CD14-positive monocyte (primary cell): ENCODE measurements at regions not wholly inside any gene's neighbourhood (a gene's known extent, or its start where the extent isn't known, plus 50 kb on each side); places are given as distances from the start of the nearest gene placed in this dataset.

Experiments used
- DNase-seq, 3 donors: peaks; one replicate each; pipeline ENCODE4 v3.0.0-alpha.2; 2011 to 2022
- H2AFZ ChIP-seq: 2 replicates; pipeline ENCODE4 v1.6.0; 2012; ENCODE audit warnings: mild to moderate bottlenecking, low read depth, low read length, inconsistent platforms; ENCODE audit not compliant: insufficient read depth, poor library complexity, severe bottlenecking
- H3K27ac ChIP-seq, 2 donors: 1 replicate in 1 of 2; 2 replicates in 1 of 2; pipeline ENCODE4 v1.5.1; 2012 to 2013; ENCODE audit warnings: low read length in 2 of 2, control low read depth in 1 of 2, inconsistent platforms in 1 of 2, low read depth in 1 of 2, mild to moderate bottlenecking in 1 of 2
- H3K27me3 ChIP-seq, 2 donors: one replicate each; pipeline versions ENCODE4 v1.6.0 to v1.6.1; 2011 to 2013; ENCODE audit warnings: low read length in 2 of 2; ENCODE audit not compliant: control insufficient read depth in 2 of 2, insufficient read depth in 2 of 2
- H3K36me3 ChIP-seq, 2 donors: replicated peaks in 1 of 2; 1 replicate in 1 of 2; 2 replicates in 1 of 2; pipeline versions ENCODE4 v1.5.1 to v1.6.1; 2012 to 2013; ENCODE audit warnings: low read length in 2 of 2, control low read depth in 1 of 2, inconsistent platforms in 1 of 2, mild to moderate bottlenecking in 1 of 2; ENCODE audit not compliant: insufficient read depth in 2 of 2, control insufficient read depth in 1 of 2
- H3K4me1 ChIP-seq, 2 donors: 1 replicate in 1 of 2; 2 replicates in 1 of 2; pipeline versions ENCODE4 v1.5.1 to v1.6.1; 2012 to 2013; ENCODE audit warnings: low read length in 2 of 2, control low read depth in 1 of 2, inconsistent platforms in 1 of 2, mild to moderate bottlenecking in 1 of 2, moderate library complexity in 1 of 2; ENCODE audit not compliant: insufficient read depth in 2 of 2, control insufficient read depth in 1 of 2
- H3K4me2 ChIP-seq: replicated peaks from 2 replicates; pipeline ENCODE3; 2012; ENCODE audit warnings: low read length, moderate library complexity, mild to moderate bottlenecking; ENCODE audit not compliant: poor library complexity, severe bottlenecking; ENCODE audit errors: extremely low read depth
- H3K4me3 ChIP-seq, 3 experiments: fragments of 200-600 bp in 1 of 3; sonication (generic) in 1 of 3; replicated peaks in 1 of 3; 1 replicate in 2 of 3; 2 replicates in 1 of 3; pipeline ENCODE4 v1.5.1; 2011 to 2013; ENCODE audit warnings: low read length in 3 of 3, mild to moderate bottlenecking in 3 of 3, control low read depth in 2 of 3, low read depth in 2 of 3, inconsistent platforms in 1 of 3, moderate library complexity in 1 of 3
- H3K79me2 ChIP-seq: 2 replicates; pipeline ENCODE4 v1.6.0; 2012; ENCODE audit warnings: mild to moderate bottlenecking, control low read depth, inconsistent platforms, low read length, moderate library complexity; ENCODE audit not compliant: insufficient read depth
- H3K9ac ChIP-seq: 2 replicates; pipeline ENCODE4 v1.6.0; 2017; ENCODE audit warnings: low read length, mild to moderate bottlenecking; ENCODE audit not compliant: insufficient read depth, poor library complexity, severe bottlenecking
- H3K9me3 ChIP-seq, 2 donors: replicated peaks in 1 of 2; 1 replicate in 1 of 2; 2 replicates in 1 of 2; pipeline versions ENCODE4 v1.5.1 to v1.6.1; 2012 to 2013; ENCODE audit warnings: low read length in 2 of 2, control low read depth in 1 of 2; ENCODE audit not compliant: control insufficient read depth in 1 of 2, insufficient read depth in 1 of 2
- H4K20me1 ChIP-seq: 2 replicates; pipeline ENCODE4 v1.6.0; 2012; ENCODE audit warnings: mild to moderate bottlenecking, low read length, control low read depth, moderate library complexity; ENCODE audit not compliant: insufficient read depth
- H3K27ac Mint-ChIP-seq, 7 donors: one replicate each; pipeline ENCODE4 v1.8.0; 2020; ENCODE audit warnings: mild to moderate bottlenecking in 7 of 7, mixed read lengths in 7 of 7, moderate library complexity in 6 of 7, inconsistent platforms in 2 of 7
- H3K27me3 Mint-ChIP-seq, 3 donors: one replicate each; pipeline ENCODE4 v1.8.0; 2021 to 2022; ENCODE audit warnings: low read depth in 3 of 3, mild to moderate bottlenecking in 3 of 3, mixed read lengths in 3 of 3, moderate library complexity in 3 of 3, inconsistent platforms in 1 of 3
- H3K36me3 Mint-ChIP-seq, 2 donors: one replicate each; pipeline ENCODE4 v1.8.0; 2020; ENCODE audit warnings: mixed read lengths in 2 of 2, inconsistent platforms in 1 of 2, mild to moderate bottlenecking in 1 of 2
- H3K4me1 Mint-ChIP-seq: one replicate; pipeline ENCODE4 v1.8.0; 2020; ENCODE audit warnings: mild to moderate bottlenecking, mixed read lengths
- H3K4me3 Mint-ChIP-seq, 2 donors: one replicate each; pipeline ENCODE4 v1.8.0; 2020; ENCODE audit warnings: mild to moderate bottlenecking in 2 of 2, mixed read lengths in 2 of 2, moderate library complexity in 1 of 2
- H3K9me3 Mint-ChIP-seq, 7 donors: one replicate each; pipeline ENCODE4 v1.8.0; 2020 to 2022; ENCODE audit warnings: mixed read lengths in 7 of 7, mild to moderate bottlenecking in 6 of 7, moderate library complexity in 6 of 7, inconsistent platforms in 2 of 7
- CTCF ChIP-seq: fragments of 200-600 bp; IDR thresholded peaks from one replicate; pipeline ENCODE4 v1.8.0; 2022; ENCODE audit warnings: antibody characterized with exemption, mild to moderate bottlenecking
- WGBS: methylation state at CpG from one replicate; pipeline ENCODE4 v1.1.5; 2013; ENCODE audit warnings: missing lambda C conversion rate; ENCODE audit not compliant: insufficient coverage; 5-methylcytosine and 5-hydroxymethylcytosine counted together
- intact Hi-C, 2 donors: fragments of 100-400 bp; cut with micrococcal nuclease; formaldehyde crosslinking; loops; one replicate each; pipeline versions ENCODE4 v1.15.0 to v1.15.1; 2023

- no peaks in the 10 kb centered on the region for H3K36me3 Mint-ChIP-seq
- Histone ChIP-seq H3K4me1 (no peaks in the 10 kb centered on the region), H3K4me3 (no peak overlapping the region), H3K79me2 (no peaks in the 10 kb centered on the region), H2AFZ (no peak overlapping the region), H3K27me3 (no peaks in the 10 kb centered on the region), H3K36me3 (no peaks in the 10 kb centered on the region), H4K20me1 (no peaks in the 10 kb centered on the region), H3K9ac (no peak overlapping the region), H3K4me2 (no peak overlapping the region), H3K27ac (no peak overlapping the region), H3K9me3 (no peaks in the 10 kb centered on the region)
- peaks cover 0 to 2% (median 2%) of the 10 kb centered on the region in 3 donors for H3K27me3 Mint-ChIP-seq
- no peak for DNase-seq
- H3K4me1 Mint-ChIP-seq: no peaks in the 10 kb centered on the region
- WGBS: no CpG with 5 or more reads among the region's 6 CpGs
- H3K9me3 Mint-ChIP-seq: peaks cover 0 to 5% (median 0%) of the 10 kb centered on the region in 7 donors
- no peak for TF ChIP-seq CTCF
- H3K27ac Mint-ChIP-seq: no peak overlapping the region
- H3K4me3 Mint-ChIP-seq: no peak overlapping the region
- intact Hi-C loops: no loop called here
These were observed 53.7 kb upstream of the MAGI2 start for GRCh38 chr7:79507131-79507530.

GRCh38 chr7:79506481-79506880 is 53.0 kb upstream of the MAGI2 start:
- Mint-ChIP-seq H3K27ac (no peak overlapping the region), H3K27me3 (peaks cover 0 to 2% (median 2%) of the 10 kb centered on the region in 3 donors), H3K4me3 (no peak overlapping the region), H3K9me3 (peaks cover 0 to 5% (median 0%) of the 10 kb centered on the region in 7 donors), H3K36me3 (no peaks in the 10 kb centered on the region), H3K4me1 (no peaks in the 10 kb centered on the region)
- no peak overlapping the region for H3K4me3 ChIP-seq
- intact Hi-C loops: no loop called here
- no peaks in the 10 kb centered on the region for H3K36me3 ChIP-seq
- no peak overlapping the region for H3K27ac ChIP-seq
- no peak overlapping the region for H3K4me2 ChIP-seq
- no peaks in the 10 kb centered on the region for H4K20me1 ChIP-seq
- no peak overlapping the region for H3K9ac ChIP-seq
- no peaks in the 10 kb centered on the region for H3K27me3 ChIP-seq
- no peak overlapping the region for H2AFZ ChIP-seq
- no peak for DNase-seq
- WGBS: no CpG with 5 or more reads among the region's 2 CpGs
- H3K79me2 ChIP-seq: no peaks in the 10 kb centered on the region
- no peaks in the 10 kb centered on the region for H3K4me1 ChIP-seq
- H3K9me3 ChIP-seq: no peaks in the 10 kb centered on the region
- TF ChIP-seq CTCF: no peak
